Endothelial cell of umbilical vein (primary cell): ENCODE measurements at regions not wholly inside any gene's neighbourhood (a gene's known extent, or its start where the extent isn't known, plus 50 kb on each side); places are given as distances from the start of the nearest gene placed in this dataset.

Experiments
- CTCF ChIP-seq, 2 donors: IDR thresholded peaks; 1 replicate in 1 of 2; 2 replicates in 1 of 2; pipeline ENCODE4 v1.5.1; 2011; ENCODE audit warnings: low read length in 2 of 2, mild to moderate bottlenecking in 2 of 2, moderate library complexity in 2 of 2, control low read depth in 1 of 2, inconsistent platforms in 1 of 2, low read depth in 1 of 2; ENCODE audit not compliant: insufficient read depth in 1 of 2; ENCODE audit errors: extremely low read depth in 1 of 2
- EZH2 ChIP-seq: IDR thresholded peaks from 2 replicates; pipeline ENCODE4 v1.6.1; 2012; ENCODE audit warnings: borderline replicate concordance, low read depth, mild to moderate bottlenecking, moderate library complexity, low read length, inconsistent platforms; ENCODE audit not compliant: severe bottlenecking
- JUN ChIP-seq: IDR thresholded peaks from 2 replicates; pipeline ENCODE4 v1.6.1; 2011; ENCODE audit warnings: borderline replicate concordance, low read depth; ENCODE audit not compliant: insufficient read length, insufficient read depth
- POLR2AphosphoS5 ChIP-seq: IDR thresholded peaks from 2 replicates; pipeline ENCODE4 v1.6.1; 2012; ENCODE audit warnings: low read depth, mild to moderate bottlenecking, control low read depth, low read length, moderate library complexity; ENCODE audit not compliant: insufficient read depth

DNA sequence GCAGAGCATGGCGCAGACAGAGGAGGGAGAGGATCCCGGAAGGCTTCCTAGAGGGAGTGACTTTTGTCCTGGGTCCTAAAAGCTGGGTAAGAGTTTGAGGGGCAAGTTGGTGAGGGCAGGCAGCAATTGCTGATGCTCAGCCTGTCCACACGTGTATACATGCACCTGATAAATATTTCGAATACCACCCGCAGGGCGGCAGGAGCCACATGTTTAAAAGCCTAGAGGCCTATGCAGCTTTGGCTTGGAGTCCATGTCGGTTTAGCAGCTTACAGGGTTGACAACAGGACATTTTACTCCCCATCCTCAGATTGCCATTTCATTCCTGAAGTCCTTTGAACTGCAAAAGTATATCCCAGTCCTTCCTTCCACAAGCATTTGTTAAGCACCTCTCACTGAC, 99.1 kb downstream of the KATNIP start:
- TF ChIP-seq POLR2AphosphoS5 = no peak
- no peak for TF ChIP-seq CTCF (IDR thresholded peaks at IDR 0.05; ENCODE audit: extremely low read depth in 1 of 2, insufficient read depth in 1 of 2, low read depth in 1 of 2, low read length in 2 of 2)
- no peak for TF ChIP-seq EZH2
- TF ChIP-seq JUN = no peak
